ENCODE measurements at regions not wholly inside any gene's neighbourhood (a gene's known extent, or its start where the extent isn't known, plus 50 kb on each side); places are given as distances from the start of the nearest gene placed in this dataset.

- TF ChIP-seq, protein P1, sequence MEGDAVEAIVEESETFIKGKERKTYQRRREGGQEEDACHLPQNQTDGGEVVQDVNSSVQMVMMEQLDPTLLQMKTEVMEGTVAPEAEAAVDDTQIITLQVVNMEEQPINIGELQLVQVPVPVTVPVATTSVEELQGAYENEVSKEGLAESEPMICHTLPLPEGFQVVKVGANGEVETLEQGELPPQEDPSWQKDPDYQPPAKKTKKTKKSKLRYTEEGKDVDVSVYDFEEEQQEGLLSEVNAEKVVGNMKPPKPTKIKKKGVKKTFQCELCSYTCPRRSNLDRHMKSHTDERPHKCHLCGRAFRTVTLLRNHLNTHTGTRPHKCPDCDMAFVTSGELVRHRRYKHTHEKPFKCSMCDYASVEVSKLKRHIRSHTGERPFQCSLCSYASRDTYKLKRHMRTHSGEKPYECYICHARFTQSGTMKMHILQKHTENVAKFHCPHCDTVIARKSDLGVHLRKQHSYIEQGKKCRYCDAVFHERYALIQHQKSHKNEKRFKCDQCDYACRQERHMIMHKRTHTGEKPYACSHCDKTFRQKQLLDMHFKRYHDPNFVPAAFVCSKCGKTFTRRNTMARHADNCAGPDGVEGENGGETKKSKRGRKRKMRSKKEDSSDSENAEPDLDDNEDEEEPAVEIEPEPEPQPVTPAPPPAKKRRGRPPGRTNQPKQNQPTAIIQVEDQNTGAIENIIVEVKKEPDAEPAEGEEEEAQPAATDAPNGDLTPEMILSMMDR (IDR thresholded peaks at IDR 0.05) = no peak
- no peak for TF ChIP-seq EZH2 (IDR thresholded peaks at IDR 0.05; ENCODE audit: borderline replicate concordance, insufficient read depth, low read depth, low read length, poor library complexity, severe bottlenecking)
These were observed 243.7 kb upstream of the SOX4 start for GRCh38 chr6:21349834-21350233.

Data from B cell (primary cell).